Immature natural killer cell (primary cell): ENCODE measurements at regions not wholly inside any gene's neighbourhood (a gene's known extent, or its start where the extent isn't known, plus 50 kb on each side); places are given as distances from the start of the nearest gene placed in this dataset.
A peak's percentile ranks its signal among the peaks of the same experiment; 100 is the strongest.
"Not testable (repeated sequence)": the region's sequence is repeated elsewhere in the genome, so short reads cannot be mapped to it uniquely, and the experiment has no call there.

Experiments
- DNase-seq, 3 donors: peaks; one replicate each; pipeline ENCODE4 v3.0.0; 2022; ENCODE audit warnings: mixed read lengths in 1 of 3
- H3K27ac Mint-ChIP-seq, 6 donors: one replicate each; pipeline ENCODE4 v1.8.0; 2020; ENCODE audit warnings: mixed read lengths in 6 of 6, mild to moderate bottlenecking in 5 of 6, inconsistent platforms in 4 of 6, moderate library complexity in 3 of 6
- H3K27me3 Mint-ChIP-seq, 3 donors: one replicate each; pipeline ENCODE4 v1.8.0; 2020 to 2021; ENCODE audit warnings: low read depth in 3 of 3, mild to moderate bottlenecking in 3 of 3, mixed read lengths in 3 of 3, moderate library complexity in 3 of 3, inconsistent platforms in 1 of 3
- H3K36me3 Mint-ChIP-seq, 3 donors: one replicate each; pipeline ENCODE4 v1.8.0; 2020; ENCODE audit warnings: mixed read lengths in 3 of 3, inconsistent platforms in 2 of 3, mild to moderate bottlenecking in 2 of 3
- H3K4me1 Mint-ChIP-seq, 2 donors: one replicate each; pipeline ENCODE4 v1.8.0; 2020; ENCODE audit warnings: inconsistent platforms in 2 of 2, mild to moderate bottlenecking in 2 of 2, mixed read lengths in 2 of 2, moderate library complexity in 1 of 2
- H3K4me3 Mint-ChIP-seq, 5 donors: one replicate each; pipeline ENCODE4 v1.8.0; 2020; ENCODE audit warnings: mild to moderate bottlenecking in 5 of 5, mixed read lengths in 5 of 5, inconsistent platforms in 3 of 5, moderate library complexity in 3 of 5
- H3K9me3 Mint-ChIP-seq, 6 donors: one replicate each; pipeline ENCODE4 v1.8.0; 2020; ENCODE audit warnings: mild to moderate bottlenecking in 6 of 6, mixed read lengths in 6 of 6, inconsistent platforms in 4 of 6, moderate library complexity in 3 of 6

DNA sequence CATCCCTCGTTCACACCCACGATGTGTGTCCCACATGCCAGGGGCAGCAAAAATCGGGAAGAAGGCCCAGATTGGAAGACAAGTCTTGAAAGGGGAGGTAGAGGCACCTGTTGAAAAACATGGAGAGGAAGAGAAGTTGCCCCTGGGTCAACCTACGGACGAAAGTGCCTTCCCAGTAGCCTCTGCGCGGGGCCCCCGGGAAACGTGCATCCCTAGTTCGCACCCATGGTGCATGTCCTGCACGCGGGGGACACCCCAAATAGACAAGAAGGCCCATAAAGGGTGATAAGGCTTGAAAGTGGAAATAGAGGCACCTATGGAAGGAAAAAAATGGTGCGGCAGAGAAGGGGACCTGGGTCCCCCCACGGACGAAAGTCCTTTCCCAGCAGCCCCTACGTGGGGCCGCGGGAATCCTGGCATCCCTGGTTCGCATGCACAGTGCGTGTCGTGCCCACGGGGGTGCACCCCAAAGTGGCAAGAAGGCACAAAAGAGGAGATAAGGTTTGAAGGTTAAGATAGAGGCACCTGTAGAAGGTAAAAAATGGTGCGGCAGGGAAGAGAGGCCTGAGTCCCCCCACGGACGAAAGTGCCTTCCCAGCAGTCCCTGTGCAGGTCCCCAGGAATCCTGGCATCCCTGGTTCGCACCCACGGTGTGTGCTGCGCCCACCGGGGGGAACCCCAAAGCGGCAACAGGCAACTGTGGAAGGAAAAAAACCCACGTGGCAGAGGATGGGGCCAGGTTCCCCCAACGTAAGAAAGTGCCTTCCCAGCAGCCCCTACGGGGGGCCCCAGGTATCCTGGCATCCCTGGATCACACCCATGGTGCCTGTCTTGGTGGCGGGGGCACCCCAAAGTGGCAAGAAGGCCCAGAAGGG, 278.3 kb downstream of the ALG10 start:
- H3K4me1 Mint-ChIP-seq, result no peaks in the 10 kb centered on the region
- H3K27me3 Mint-ChIP-seq, result peaks cover 0 to 3% (median 1%) of the 10 kb centered on the region in 3 donors
- peaks cover 4 to 7% (median 6%) of the 10 kb centered on the region in 3 donors for H3K36me3 Mint-ChIP-seq
- peaks cover 34 to 84% (median 61%) of the 10 kb centered on the region in 6 donors for H3K9me3 Mint-ChIP-seq
- no peak overlapping the region for H3K4me3 Mint-ChIP-seq
- H3K27ac Mint-ChIP-seq, result no peak overlapping the region
- DNase-seq, result no peak

- Mint-ChIP-seq H3K27me3 (peaks cover 0 to 3% (median 1%) of the 10 kb centered on the region in 3 donors), H3K4me1 (no peaks in the 10 kb centered on the region), H3K36me3 (peaks cover 4 to 10% (median 7%) of the 10 kb centered on the region in 3 donors), H3K9me3 (peaks cover 38 to 83% (median 65%) of the 10 kb centered on the region in 6 donors), H3K27ac (no peak overlapping the region), H3K4me3 (no peak overlapping the region)
- DNase-seq, result no peak
Observed at GRCh38 chr12:34301251-34302130, 279.2 kb downstream of the ALG10 start.

GRCh38 chr12:34302131-34302885, 280.0 kb downstream of the ALG10 start:
- Mint-ChIP-seq H3K4me3 (no peak overlapping the region), H3K36me3 (peaks cover 4 to 10% (median 7%) of the 10 kb centered on the region in 3 donors), H3K27ac (no peak overlapping the region), H3K9me3 (peaks cover 38 to 82% (median 72%) of the 10 kb centered on the region in 6 donors), H3K27me3 (peaks cover 1 to 2% (median 2%) of the 10 kb centered on the region in 3 donors), H3K4me1 (no peaks in the 10 kb centered on the region)
- DNase-seq, result no peak

DNA sequence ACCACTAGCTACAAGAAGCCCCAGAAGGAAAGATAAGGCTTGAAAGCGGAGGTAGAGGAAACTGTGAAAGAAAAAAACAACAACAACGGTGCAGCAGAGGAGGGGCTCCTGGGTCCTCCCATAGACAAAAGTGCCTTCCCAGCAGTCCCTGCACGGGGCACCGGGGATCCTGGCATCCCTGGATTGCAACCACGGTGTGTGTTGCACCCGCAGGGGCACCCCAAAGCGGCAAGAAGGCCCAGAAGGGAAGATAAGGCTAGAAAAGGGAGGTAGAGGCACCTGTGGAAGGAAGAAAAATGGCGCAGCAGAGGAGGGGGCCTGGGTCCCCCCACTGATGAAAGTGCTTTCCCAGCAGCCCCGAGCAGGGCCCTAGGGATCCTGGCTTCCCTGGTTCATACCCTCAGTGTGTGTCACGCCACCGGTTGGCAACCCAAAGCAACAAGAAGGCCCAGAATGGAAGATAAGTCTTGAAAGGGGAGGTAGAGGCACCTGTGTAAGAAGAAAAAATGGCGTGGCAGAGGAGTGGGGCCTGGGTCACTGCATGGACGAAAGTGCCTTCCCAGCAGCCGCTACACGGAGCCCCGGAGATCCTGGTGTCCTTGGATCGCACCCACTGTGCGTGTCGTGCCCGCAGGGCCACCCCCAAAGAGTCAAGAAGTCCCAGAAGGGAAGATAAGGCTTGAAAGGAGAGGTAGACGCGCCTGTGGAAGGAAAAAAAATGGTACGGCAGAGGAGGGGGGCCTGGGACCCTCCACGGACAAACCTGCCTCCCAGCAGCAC, 281.0 kb downstream of the ALG10 start:
- no peak for DNase-seq
- Mint-ChIP-seq H3K36me3 (peaks cover 4 to 10% (median 7%) of the 10 kb centered on the region in 3 donors), H3K9me3 (peaks cover 35 to 85% (median 76%) of the 10 kb centered on the region in 6 donors), H3K27me3 (peaks cover 2 to 3% (median 2%) of the 10 kb centered on the region in 3 donors), H3K27ac (peak overlapping the region in 1 of 6 donors; percentile 5), H3K4me1 (no peaks in the 10 kb centered on the region), H3K4me3 (no peak overlapping the region)

DNA sequence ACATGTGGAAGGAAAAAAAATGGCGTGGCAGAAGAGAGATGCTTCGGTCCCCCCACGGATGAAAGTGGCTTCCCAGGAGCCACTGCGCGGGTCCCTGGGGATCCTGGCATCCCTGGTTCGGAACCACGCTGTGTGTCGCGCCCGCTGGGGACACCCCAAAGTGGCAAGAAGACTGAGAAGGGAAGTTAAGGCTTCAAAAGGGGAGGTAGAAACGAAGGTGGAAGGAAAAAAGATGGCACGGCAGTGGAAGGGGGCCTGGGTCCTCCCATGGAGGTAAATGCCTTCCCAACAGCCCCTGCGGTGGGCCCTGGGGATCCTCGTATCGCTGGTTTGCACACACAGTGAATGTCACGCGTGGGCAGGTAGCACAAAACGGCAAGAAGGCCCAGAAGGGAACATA, 281.7 kb downstream of the ALG10 start:
- peaks cover 4 to 10% (median 7%) of the 10 kb centered on the region in 3 donors for H3K36me3 Mint-ChIP-seq
- no peak overlapping the region for H3K4me3 Mint-ChIP-seq
- peaks cover 2 to 3% (median 3%) of the 10 kb centered on the region in 3 donors for H3K27me3 Mint-ChIP-seq
- H3K9me3 Mint-ChIP-seq, result peaks cover 30 to 84% (median 76%) of the 10 kb centered on the region in 6 donors
- no peaks in the 10 kb centered on the region for H3K4me1 Mint-ChIP-seq
- no peak for DNase-seq
- no peak overlapping the region for H3K27ac Mint-ChIP-seq

DNA sequence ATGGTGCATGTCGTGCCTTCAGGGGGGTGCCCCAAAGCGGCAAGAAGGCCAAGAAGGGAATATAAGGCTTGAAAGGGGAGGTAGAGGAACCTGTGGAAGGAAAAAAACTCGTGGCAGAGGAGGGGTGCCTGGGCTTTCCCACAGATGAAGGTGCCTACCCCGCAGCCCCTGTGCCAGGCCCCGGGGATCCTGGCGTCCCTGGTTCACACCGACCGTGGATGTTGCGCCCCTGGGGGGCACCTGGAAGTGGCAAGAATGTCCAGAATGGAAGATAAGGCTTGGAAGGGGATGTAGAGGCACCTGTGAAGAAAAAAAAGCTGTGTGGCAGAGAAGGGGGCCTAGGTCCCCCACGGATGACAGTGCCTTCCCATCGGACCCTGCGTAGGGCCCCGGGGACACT, 282.2 kb downstream of the ALG10 start:
- no peak for DNase-seq
- peaks cover 4 to 10% (median 7%) of the 10 kb centered on the region in 3 donors for H3K36me3 Mint-ChIP-seq
- no peak overlapping the region for H3K27ac Mint-ChIP-seq
- H3K27me3 Mint-ChIP-seq, result peaks cover 2 to 3% (median 3%) of the 10 kb centered on the region in 3 donors
- no peak overlapping the region for H3K4me3 Mint-ChIP-seq
- peaks cover 27 to 84% (median 72%) of the 10 kb centered on the region in 6 donors for H3K9me3 Mint-ChIP-seq
- H3K4me1 Mint-ChIP-seq, result no peaks in the 10 kb centered on the region

- Mint-ChIP-seq H3K9me3 (peaks cover 28 to 83% (median 67%) of the 10 kb centered on the region in 6 donors), H3K4me3 (no peak overlapping the region), H3K36me3 (peaks cover 4 to 10% (median 7%) of the 10 kb centered on the region in 3 donors), H3K27me3 (peaks cover 2 to 3% (median 3%) of the 10 kb centered on the region in 3 donors), H3K4me1 (no peaks in the 10 kb centered on the region), H3K27ac (no peak overlapping the region)
- DNase-seq, result no peak
Observed at GRCh38 chr12:34305176-34305575, 282.9 kb downstream of the ALG10 start.

- DNase-seq, result no peak
- H3K27ac Mint-ChIP-seq, result no peak overlapping the region
- peaks cover 4 to 13% (median 7%) of the 10 kb centered on the region in 3 donors for H3K36me3 Mint-ChIP-seq
Observed at GRCh38 chr12:34306133-34306830, 284.0 kb downstream of the ALG10 start.

DNA sequence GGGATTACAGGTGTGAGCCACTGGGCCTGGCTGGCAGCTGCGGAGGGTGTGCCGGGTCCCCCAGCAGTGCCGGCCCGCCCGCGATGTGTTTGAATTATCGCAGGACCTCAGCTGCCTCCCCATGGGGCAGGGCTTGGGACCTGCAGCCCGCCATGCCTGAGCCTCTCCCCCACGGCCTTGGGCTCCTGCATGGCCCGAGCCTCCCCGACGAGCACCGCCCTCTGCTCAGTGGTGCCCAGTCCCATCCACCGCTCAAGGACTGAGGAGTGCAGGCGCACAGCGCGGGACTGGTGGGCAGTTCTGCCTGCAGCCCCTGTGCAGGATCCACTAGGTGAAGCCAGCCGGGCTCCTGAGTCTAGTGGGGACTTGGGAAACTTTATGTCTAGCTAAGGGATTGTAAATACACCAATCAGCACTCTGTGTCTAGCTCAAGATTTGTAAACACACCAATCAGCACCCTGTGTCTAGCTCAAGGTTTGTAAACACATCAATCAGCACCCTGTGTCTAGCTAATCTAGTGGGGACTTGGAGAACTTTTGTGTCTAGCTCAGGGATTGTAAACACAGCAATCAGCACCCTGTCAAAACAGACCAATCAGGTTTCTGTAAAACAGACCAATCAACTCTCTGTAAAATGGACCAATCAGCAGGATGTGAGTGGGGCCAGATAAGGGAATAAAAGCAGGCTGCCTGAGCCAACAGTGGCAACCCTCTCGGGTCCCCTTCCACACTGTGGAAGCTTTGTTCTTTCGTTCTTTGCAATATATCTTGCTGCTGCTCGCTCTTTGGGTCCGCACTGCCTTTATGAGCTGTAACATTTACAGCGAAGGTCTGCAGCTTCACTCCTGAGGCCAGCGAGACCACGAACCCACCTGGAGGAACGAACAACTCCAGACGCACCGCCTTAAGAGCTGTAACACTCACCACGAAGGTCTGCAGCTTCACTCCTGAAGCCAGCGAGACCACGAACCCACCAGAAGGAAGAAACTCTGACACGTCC, 287.8 kb downstream of the ALG10 start:
- not testable (repeated sequence) for H3K36me3 Mint-ChIP-seq, H3K4me3 Mint-ChIP-seq, DNase-seq, H3K27ac Mint-ChIP-seq, H3K27me3 Mint-ChIP-seq, H3K4me1 Mint-ChIP-seq
- peaks cover 38 to 70% (median 59%) of the 10 kb centered on the region in 6 donors for H3K9me3 Mint-ChIP-seq

More at GRCh38 chr12:34306133-34306830, 284.0 kb downstream of the ALG10 start:
- H3K4me3 Mint-ChIP-seq, result no peak overlapping the region
- H3K4me1 Mint-ChIP-seq, result no peaks in the 10 kb centered on the region
- H3K9me3 Mint-ChIP-seq, result peaks cover 34 to 76% (median 64%) of the 10 kb centered on the region in 6 donors
- H3K27me3 Mint-ChIP-seq, result peaks cover 2 to 3% (median 3%) of the 10 kb centered on the region in 3 donors

- H3K27ac Mint-ChIP-seq, result no peak overlapping the region
- peaks cover 29 to 69% (median 59%) of the 10 kb centered on the region in 6 donors for H3K9me3 Mint-ChIP-seq
Observed at GRCh38 chr12:34311337-34311736, 289.0 kb downstream of the ALG10 start.

GRCh38 chr12:34327671-34328070, 305.4 kb downstream of the ALG10 start:
- Mint-ChIP-seq H3K36me3 (no peaks in the 10 kb centered on the region), H3K4me1 (no peaks in the 10 kb centered on the region), H3K4me3 (no peak overlapping the region), H3K9me3 (peaks cover 31 to 79% (median 63%) of the 10 kb centered on the region in 6 donors), H3K27me3 (peaks cover 0 to 2% (median 0%) of the 10 kb centered on the region in 3 donors), H3K27ac (no peak overlapping the region)
- no peak for DNase-seq

More at GRCh38 chr12:34311337-34311736, 289.0 kb downstream of the ALG10 start:
- H3K36me3 Mint-ChIP-seq, result peaks cover 0 to 3% (median 0%) of the 10 kb centered on the region in 3 donors
- H3K4me1 Mint-ChIP-seq, result no peaks in the 10 kb centered on the region
- H3K4me3 Mint-ChIP-seq, result no peak overlapping the region
- DNase-seq, result no peak
- H3K27me3 Mint-ChIP-seq, result peaks cover 0 to 5% (median 4%) of the 10 kb centered on the region in 3 donors
